ENCODE measurements at regions not wholly inside any gene's neighbourhood (a gene's known extent, or its start where the extent isn't known, plus 50 kb on each side); places are given as distances from the start of the nearest gene placed in this dataset.

DNA sequence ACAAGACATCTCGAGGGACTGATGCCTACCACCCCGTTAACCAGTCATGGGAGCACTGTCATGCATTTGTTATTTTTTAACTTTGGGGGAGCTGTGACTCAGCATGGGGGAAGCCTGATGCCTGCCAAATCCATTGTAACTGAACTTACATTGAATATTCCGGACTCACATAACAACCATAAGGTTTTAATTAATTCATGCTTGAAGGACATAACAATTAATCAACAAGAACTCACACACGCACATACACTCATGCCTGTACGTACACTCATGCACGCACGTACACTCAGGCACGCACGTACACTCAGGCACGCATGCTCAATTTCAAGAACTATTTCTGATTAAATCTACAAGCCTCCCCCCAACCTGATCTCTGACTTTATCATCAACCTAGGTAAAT lies 1639.1 kb downstream of the SUCLG1 start:
- POLR2A ChIA-PET (ENCODE audit: unreplicated experiment), result no interaction called here

DNA sequence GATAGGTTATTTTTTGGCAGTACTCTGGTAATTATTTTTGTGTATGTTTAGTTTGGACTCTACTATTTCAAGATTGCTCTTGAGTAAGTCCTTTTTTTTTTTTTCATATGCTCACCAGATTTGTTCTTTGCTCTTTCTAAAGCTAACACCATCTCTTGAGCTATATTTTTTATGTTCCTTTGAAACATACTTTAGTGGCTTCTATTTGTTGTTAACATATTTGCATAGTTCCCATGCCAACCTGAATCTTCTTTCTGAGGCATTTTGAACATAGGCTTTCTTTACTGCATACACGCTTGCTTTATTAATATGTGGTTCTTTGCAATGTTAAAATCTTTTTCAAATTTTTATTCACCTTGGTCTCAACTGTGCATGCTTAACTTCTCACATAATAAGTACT lies 1644.9 kb downstream of the SUCLG1 start:
- Histone ChIP-seq H2AFZ (ENCODE audit: low read length) (no peak overlapping the region), H3K27ac (ENCODE audit: low read length) (no peak overlapping the region), H3K9me2 (replicated peaks; ENCODE audit: low read length) (no peaks in the 10 kb centered on the region; the same call in 1 of the 2 replicates), H3K4me1 (ENCODE audit: insufficient read depth, low read length) (no peaks in the 10 kb centered on the region), H4K20me1 (ENCODE audit: low read length) (no peaks in the 10 kb centered on the region), H3K9ac (ENCODE audit: low read length) (no peak overlapping the region), H3K4me2 (ENCODE audit: low read length) (no peak overlapping the region), H3F3A (ENCODE audit: low read length, unreplicated experiment) (no peaks in the 10 kb centered on the region), H3K4me3 (ENCODE audit: low read length) (no peak overlapping the region), H3K36me3 (ENCODE audit: low read depth, low read length) (no peaks in the 10 kb centered on the region), H3K9me3 (ENCODE audit: low read length) (no peaks in the 10 kb centered on the region), H3K79me2 (ENCODE audit: low read length) (no peaks in the 10 kb centered on the region), H3K27me3 (ENCODE audit: low read length) (no peaks in the 10 kb centered on the region)
- ChIA-PET CTCF (no interaction called here), POLR2A (ENCODE audit: unreplicated experiment) (no interaction called here)
- no TSS peak for BruUV-seq (replicated peaks)
- DNase-seq, result no peak
- TF ChIP-seq EZH2phosphoT487 (IDR thresholded peaks at IDR 0.05; ENCODE audit: borderline replicate concordance, low read length) (no peak), EZH2 (IDR thresholded peaks at IDR 0.05; ENCODE audit: low read length, unreplicated experiment) (no peak)
- TF ChIP-seq, protein P1, sequence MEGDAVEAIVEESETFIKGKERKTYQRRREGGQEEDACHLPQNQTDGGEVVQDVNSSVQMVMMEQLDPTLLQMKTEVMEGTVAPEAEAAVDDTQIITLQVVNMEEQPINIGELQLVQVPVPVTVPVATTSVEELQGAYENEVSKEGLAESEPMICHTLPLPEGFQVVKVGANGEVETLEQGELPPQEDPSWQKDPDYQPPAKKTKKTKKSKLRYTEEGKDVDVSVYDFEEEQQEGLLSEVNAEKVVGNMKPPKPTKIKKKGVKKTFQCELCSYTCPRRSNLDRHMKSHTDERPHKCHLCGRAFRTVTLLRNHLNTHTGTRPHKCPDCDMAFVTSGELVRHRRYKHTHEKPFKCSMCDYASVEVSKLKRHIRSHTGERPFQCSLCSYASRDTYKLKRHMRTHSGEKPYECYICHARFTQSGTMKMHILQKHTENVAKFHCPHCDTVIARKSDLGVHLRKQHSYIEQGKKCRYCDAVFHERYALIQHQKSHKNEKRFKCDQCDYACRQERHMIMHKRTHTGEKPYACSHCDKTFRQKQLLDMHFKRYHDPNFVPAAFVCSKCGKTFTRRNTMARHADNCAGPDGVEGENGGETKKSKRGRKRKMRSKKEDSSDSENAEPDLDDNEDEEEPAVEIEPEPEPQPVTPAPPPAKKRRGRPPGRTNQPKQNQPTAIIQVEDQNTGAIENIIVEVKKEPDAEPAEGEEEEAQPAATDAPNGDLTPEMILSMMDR (conservative IDR thresholded peaks at IDR 0.05; ENCODE audit: low read depth, low read length), result no peak
- ATAC-seq, result no peak
- intact Hi-C loops (cut with micrococcal nuclease), result no loop called here

More for the DNA sequence above, 1639.1 kb downstream of the SUCLG1 start:
- Histone ChIP-seq H3F3A (ENCODE audit: low read length, unreplicated experiment) (no peaks in the 10 kb centered on the region), H3K4me2 (ENCODE audit: low read length) (no peak overlapping the region), H3K27ac (ENCODE audit: low read length) (no peak overlapping the region), H3K79me2 (ENCODE audit: low read length) (no peaks in the 10 kb centered on the region), H3K9ac (ENCODE audit: low read length) (no peak overlapping the region), H3K27me3 (ENCODE audit: low read length) (no peaks in the 10 kb centered on the region), H3K4me3 (ENCODE audit: low read length) (no peak overlapping the region), H2AFZ (ENCODE audit: low read length) (no peak overlapping the region), H3K36me3 (ENCODE audit: low read depth, low read length) (no peaks in the 10 kb centered on the region), H4K20me1 (ENCODE audit: low read length) (no peaks in the 10 kb centered on the region), H3K9me2 (replicated peaks; ENCODE audit: low read length) (no peaks in the 10 kb centered on the region), H3K9me3 (ENCODE audit: low read length) (no peaks in the 10 kb centered on the region), H3K4me1 (ENCODE audit: insufficient read depth, low read length) (no peaks in the 10 kb centered on the region)
- no peak for ATAC-seq
- CTCF ChIA-PET, result no interaction called here
- TF ChIP-seq, protein P1 (conservative IDR thresholded peaks at IDR 0.05; ENCODE audit: low read depth, low read length), result no peak
- TF ChIP-seq EZH2 (IDR thresholded peaks at IDR 0.05; ENCODE audit: low read length, unreplicated experiment) (no peak), EZH2phosphoT487 (IDR thresholded peaks at IDR 0.05; ENCODE audit: borderline replicate concordance, low read length) (no peak)
- BruUV-seq (replicated peaks), result no TSS peak
- DNase-seq, result no peak
- intact Hi-C loops (cut with micrococcal nuclease), result no loop called here

GRCh38 chr2:82811946-82812345 lies 1647.1 kb downstream of the SUCLG1 start:
- no peak overlapping the region for H2AFZ ChIP-seq (ENCODE audit: low read length)
- intact Hi-C loops (cut with micrococcal nuclease), result no loop called here
- ChIA-PET POLR2A (ENCODE audit: unreplicated experiment) (no interaction called here), CTCF (no interaction called here)
- H3K9ac ChIP-seq (ENCODE audit: low read length), result no peak overlapping the region
- TF ChIP-seq EZH2phosphoT487 (IDR thresholded peaks at IDR 0.05; ENCODE audit: borderline replicate concordance, low read length), result no peak
- TF ChIP-seq, protein P1 (conservative IDR thresholded peaks at IDR 0.05; ENCODE audit: low read depth, low read length), result no peak
- no peak for TF ChIP-seq EZH2 (IDR thresholded peaks at IDR 0.05; ENCODE audit: low read length, unreplicated experiment)
- H3K79me2 ChIP-seq (ENCODE audit: low read length), result no peaks in the 10 kb centered on the region
- no peak overlapping the region for H3K27ac ChIP-seq (ENCODE audit: low read length)
- no peaks in the 10 kb centered on the region for H3K4me1 ChIP-seq (ENCODE audit: insufficient read depth, low read length)
- no peaks in the 10 kb centered on the region for H4K20me1 ChIP-seq (ENCODE audit: low read length)
- H3K36me3 ChIP-seq (ENCODE audit: low read depth, low read length), result no peaks in the 10 kb centered on the region
- no peaks in the 10 kb centered on the region for H3K27me3 ChIP-seq (ENCODE audit: low read length)
- no peak overlapping the region for H3K4me2 ChIP-seq (ENCODE audit: low read length)
- H3K4me3 ChIP-seq (ENCODE audit: low read length), result no peak overlapping the region
- no TSS peak for BruUV-seq (replicated peaks)
- ATAC-seq, result no peak
- no peaks in the 10 kb centered on the region for H3F3A ChIP-seq (ENCODE audit: low read length, unreplicated experiment)
- no peak for DNase-seq
- no peaks in the 10 kb centered on the region for H3K9me3 ChIP-seq (ENCODE audit: low read length)
- H3K9me2 ChIP-seq (replicated peaks; ENCODE audit: low read length), result no peaks in the 10 kb centered on the region; the same call in 1 of the 2 replicates
